ENCODE measurements at regions not wholly inside any gene's neighbourhood (a gene's known extent, or its start where the extent isn't known, plus 50 kb on each side); places are given as distances from the start of the nearest gene placed in this dataset.

- no peak for DNase-seq (ENCODE audit: low read depth)
Measured at GRCh38 chr4:111713276-111713675, 432.0 kb upstream of the FAM241A start.

GRCh38 chr4:111717921-111718320 is 427.3 kb upstream of the FAM241A start:
- DNase-seq (ENCODE audit: low read depth), result no peak

- no peak for DNase-seq (ENCODE audit: low read depth)
Measured at GRCh38 chr4:111718763-111719559, 426.3 kb upstream of the FAM241A start.

- no peak for DNase-seq (ENCODE audit: low read depth)
Measured at GRCh38 chr4:111720866-111721265, 424.4 kb upstream of the FAM241A start.

GRCh38 chr4:111722213-111722720 is 423.0 kb upstream of the FAM241A start:
- no peak for DNase-seq (ENCODE audit: low read depth)

- DNase-seq (ENCODE audit: low read depth), result no peak
Measured at GRCh38 chr4:111736516-111736915, 408.7 kb upstream of the FAM241A start.

- DNase-seq (ENCODE audit: low read depth), result no peak
Measured at GRCh38 chr4:111744847-111745246, 400.4 kb upstream of the FAM241A start.

GRCh38 chr4:111748157-111748556 is 397.1 kb upstream of the FAM241A start:
- DNase-seq (ENCODE audit: low read depth), result no peak

- no peak for DNase-seq (ENCODE audit: low read depth)
Measured at GRCh38 chr4:111754003-111754402, 391.3 kb upstream of the FAM241A start.

GRCh38 chr4:111755571-111755970 is 389.7 kb upstream of the FAM241A start:
- no peak for DNase-seq (ENCODE audit: low read depth)

GRCh38 chr4:111761531-111761930 is 383.7 kb upstream of the FAM241A start:
- DNase-seq (ENCODE audit: low read depth), result no peak

- DNase-seq (ENCODE audit: low read depth), result no peak
Measured at GRCh38 chr4:111770514-111770913, 374.7 kb upstream of the FAM241A start.

GRCh38 chr4:111773858-111774257 is 371.4 kb upstream of the FAM241A start:
- DNase-seq (ENCODE audit: low read depth), result no peak

- DNase-seq (ENCODE audit: low read depth), result no peak
Measured at GRCh38 chr4:111775556-111776297, 369.5 kb upstream of the FAM241A start.

GRCh38 chr4:111776561-111776960 is 368.7 kb upstream of the FAM241A start:
- DNase-seq (ENCODE audit: low read depth), result no peak

GRCh38 chr4:111778543-111778942 is 366.7 kb upstream of the FAM241A start:
- no peak for DNase-seq (ENCODE audit: low read depth)

GRCh38 chr4:111780965-111781364 is 364.3 kb upstream of the FAM241A start:
- DNase-seq (ENCODE audit: low read depth), result no peak

- no peak for DNase-seq (ENCODE audit: low read depth)
Measured at GRCh38 chr4:111781611-111782010, 363.6 kb upstream of the FAM241A start.

GRCh38 chr4:111788099-111788498 is 357.2 kb upstream of the FAM241A start:
- DNase-seq (ENCODE audit: low read depth), result no peak

- DNase-seq (ENCODE audit: low read depth), result no peak
Measured at GRCh38 chr4:111789901-111790640, 355.2 kb upstream of the FAM241A start.

GRCh38 chr4:111792632-111793031 is 352.6 kb upstream of the FAM241A start:
- DNase-seq (ENCODE audit: low read depth), result no peak

- DNase-seq (ENCODE audit: low read depth), result no peak
Measured at GRCh38 chr4:111793433-111794091, 351.7 kb upstream of the FAM241A start.

Measured in activated T-helper 9 cell treated with anti-CD3 and anti-CD28 coated beads, Interleukin-2, amount 50 U/mL, for 16 hours (primary cell).